H1 (cell line): ENCODE measurements at regions not wholly inside any gene's neighbourhood (a gene's known extent, or its start where the extent isn't known, plus 50 kb on each side); places are given as distances from the start of the nearest gene placed in this dataset.
"Not testable (repeated sequence)": the region's sequence is repeated elsewhere in the genome, so short reads cannot be mapped to it uniquely, and the experiment has no call there.

Experiments used
- CTCF ChIA-PET: fragments of 300-600 bp; sonication (Branson Sonifier 250); formaldehyde crosslinking; loops from one replicate; lab custom pipeline; 2021; ENCODE audit not compliant: partially characterized antibody; lab: Charles Lee
- POLR2A ChIA-PET: fragments of 300-600 bp; sonication (Branson Sonifier 250); formaldehyde crosslinking; loops from one replicate; lab custom pipeline; 2021; ENCODE audit warnings: inconsistent platforms; ENCODE audit not compliant: partially characterized antibody; lab: Charles Lee
- DNase-seq, 2 experiments: peaks; one replicate each; pipeline versions ENCODE4 v3.0.0 to v3.0.0-alpha.2; 2010 to 2022; ENCODE audit warnings: low spot score in 2 of 2, low read depth in 1 of 2, mixed read lengths in 1 of 2
- FAIRE-seq: peaks from 2 replicates; lab custom pipeline; 2011; peaks lifted over from hg19 to GRCh38; lab: Jason Lieb, UNC
- H2AFZ ChIP-seq: 2 replicates; pipeline ENCODE4 v1.8.1; 2012; ENCODE audit warnings: low read length, inconsistent platforms
- H2AK5ac ChIP-seq: 2 replicates; pipeline ENCODE4 v1.6.1; 2013; ENCODE audit warnings: low read depth, low read length
- H2BK120ac ChIP-seq: replicated peaks from 2 replicates; pipeline ENCODE3; 2013; ENCODE audit warnings: low read depth, low read length, inconsistent platforms
- H2BK12ac ChIP-seq: 2 replicates; pipeline ENCODE4 v1.6.1; 2013; ENCODE audit warnings: low read depth, low read length
- H2BK15ac ChIP-seq: 2 replicates; pipeline ENCODE4 v1.6.1; 2013; ENCODE audit warnings: low read length
- H2BK20ac ChIP-seq: 2 replicates; pipeline ENCODE4 v1.6.1; 2013; ENCODE audit warnings: low read length
- H2BK5ac ChIP-seq: 2 replicates; pipeline ENCODE4 v1.6.1; 2013; ENCODE audit warnings: low read depth, low read length
- H3K14ac ChIP-seq: 2 replicates; pipeline ENCODE4 v1.6.1; 2013; ENCODE audit warnings: inconsistent platforms; ENCODE audit not compliant: insufficient read length
- H3K18ac ChIP-seq: 2 replicates; pipeline ENCODE4 v1.6.1; 2013; ENCODE audit warnings: low read length; ENCODE audit errors: extremely low read depth
- H3K23ac ChIP-seq: 2 replicates; pipeline ENCODE4 v1.6.1; 2013; ENCODE audit warnings: inconsistent platforms; ENCODE audit not compliant: insufficient read length
- H3K23me2 ChIP-seq: 2 replicates; pipeline ENCODE4 v1.6.1; 2013; ENCODE audit warnings: low read depth, low read length
- H3K27ac ChIP-seq: 2 replicates; pipeline ENCODE4 v1.6.1; 2011; ENCODE audit warnings: low read depth, low read length, inconsistent platforms
- H3K27me3 ChIP-seq, 4 experiments: replicated peaks in 1 of 4; 1 replicate in 1 of 4; 2 replicates in 3 of 4; pipeline versions ENCODE4 v1.6.1 to v1.8.1; 2011 to 2013; ENCODE audit warnings: low read length in 3 of 4, mild to moderate bottlenecking in 3 of 4, inconsistent platforms in 2 of 4, mixed read lengths in 2 of 4, moderate library complexity in 1 of 4; ENCODE audit not compliant: control insufficient read depth in 3 of 4, insufficient read depth in 3 of 4; ENCODE audit errors: extremely low read depth in 1 of 4
- H3K36me3 ChIP-seq, 4 experiments: 2 replicates each; pipeline versions ENCODE4 v1.6.1 to v1.8.1; 2011 to 2013; ENCODE audit warnings: mild to moderate bottlenecking in 4 of 4, low read length in 3 of 4, moderate library complexity in 2 of 4, control low read depth in 1 of 4, inconsistent platforms in 1 of 4; ENCODE audit not compliant: insufficient read depth in 4 of 4, control insufficient read depth in 2 of 4
- H3K4ac ChIP-seq: replicated peaks from 2 replicates; pipeline ENCODE3; 2013; ENCODE audit warnings: low read length, low read depth, mixed read lengths, inconsistent platforms; ENCODE audit not compliant: insufficient read length
- H3K4me1 ChIP-seq, 4 experiments: replicated peaks in 1 of 4; 1 replicate in 1 of 4; 2 replicates in 3 of 4; pipeline versions ENCODE4 v1.6.1 to v1.8.1; 2011 to 2013; ENCODE audit warnings: low read length in 3 of 4, inconsistent platforms in 2 of 4, mixed read lengths in 1 of 4; ENCODE audit not compliant: insufficient read depth in 4 of 4, control insufficient read depth in 3 of 4
- H3K4me2 ChIP-seq, 2 experiments: 2 replicates each; pipeline versions ENCODE4 v1.6.1 to v1.8.1; 2011 to 2013; ENCODE audit warnings: low read depth in 2 of 2, low read length in 2 of 2, control low read depth in 1 of 2, inconsistent platforms in 1 of 2, mild to moderate bottlenecking in 1 of 2; ENCODE audit not compliant: insufficient read depth in 1 of 2
- H3K4me3 ChIP-seq, 4 experiments: fragments of 200-600, 300-600 bp in 1 of 4; sonication (generic), shearing (Covaris generic), sonication (Bioruptor Twin) in 1 of 4; 2 replicates each; pipeline versions ENCODE4 v1.5.1 to v1.8.1; 2011 to 2016; ENCODE audit warnings: low read length in 4 of 4, low read depth in 3 of 4, control low read depth in 2 of 4, inconsistent platforms in 2 of 4, mild to moderate bottlenecking in 2 of 4, mixed read lengths in 1 of 4, moderate library complexity in 1 of 4; ENCODE audit not compliant: insufficient read depth in 2 of 4; ENCODE audit errors: extremely low read depth in 1 of 4
- H3K56ac ChIP-seq: replicated peaks from 2 replicates; pipeline ENCODE3; 2013; ENCODE audit warnings: low read depth, mild to moderate bottlenecking, mixed read lengths, low read length, inconsistent platforms; ENCODE audit not compliant: insufficient read length
- H3K79me1 ChIP-seq: 2 replicates; pipeline ENCODE4 v1.6.1; 2013; ENCODE audit warnings: low read depth, low read length, control low read depth
- H3K79me2 ChIP-seq, 2 experiments: 2 replicates each; pipeline versions ENCODE4 v1.6.1 to v1.8.1; 2012 to 2013; ENCODE audit warnings: low read length in 2 of 2, mild to moderate bottlenecking in 2 of 2, inconsistent platforms in 1 of 2; ENCODE audit not compliant: insufficient read depth in 2 of 2, control insufficient read depth in 1 of 2
- H3K9ac ChIP-seq, 4 experiments: replicated peaks in 1 of 4; 1 replicate in 1 of 4; 2 replicates in 3 of 4; pipeline versions ENCODE4 v1.6.1 to v1.8.1; 2011 to 2013; ENCODE audit warnings: low read depth in 3 of 4, low read length in 3 of 4, control low read depth in 2 of 4, mild to moderate bottlenecking in 2 of 4, moderate library complexity in 2 of 4, inconsistent platforms in 1 of 4; ENCODE audit errors: extremely low read depth in 1 of 4
- H3K9me3 ChIP-seq, 2 experiments: 2 replicates each; pipeline versions ENCODE4 v1.6.1 to v1.8.1; 2012 to 2013; ENCODE audit warnings: mild to moderate bottlenecking in 2 of 2, moderate library complexity in 2 of 2, control low read depth in 1 of 2, inconsistent platforms in 1 of 2, low read depth in 1 of 2, low read length in 1 of 2, mixed read lengths in 1 of 2; ENCODE audit not compliant: insufficient read depth in 2 of 2
- H4K20me1 ChIP-seq, 2 experiments: replicated peaks in 1 of 2; 2 replicates each; pipeline versions ENCODE3 to v1.8.1; 2011 to 2013; ENCODE audit warnings: inconsistent platforms in 2 of 2, low read length in 2 of 2, mild to moderate bottlenecking in 1 of 2; ENCODE audit not compliant: insufficient read depth in 2 of 2, control insufficient read depth in 1 of 2
- H4K5ac ChIP-seq: 2 replicates; pipeline ENCODE4 v1.6.1; 2013; ENCODE audit warnings: low read length, low read depth, mixed read lengths, inconsistent platforms; ENCODE audit not compliant: insufficient read length
- H4K8ac ChIP-seq: 2 replicates; pipeline ENCODE4 v1.8.0; 2013; ENCODE audit warnings: mild to moderate bottlenecking, moderate library complexity, low read length, inconsistent platforms; ENCODE audit not compliant: insufficient read depth; ENCODE audit errors: extremely low read depth
- H4K91ac ChIP-seq: replicated peaks from 2 replicates; pipeline ENCODE3; 2013; ENCODE audit warnings: low read length, mixed read lengths, inconsistent platforms; ENCODE audit not compliant: insufficient read length
- WGBS, 2 experiments: shearing (Covaris generic) in 1 of 2; methylation state at CpG; one replicate each; pipeline versions ENCODE4 v1.1.6 to v1.1.7; 2013 to 2015; ENCODE audit warnings: low lambda C conversion rate in 2 of 2, mixed read lengths in 2 of 2, inconsistent platforms in 1 of 2, low coverage in 1 of 2, missing lambda C conversion rate in 1 of 2; ENCODE audit not compliant: insufficient replicate concordance in 2 of 2, insufficient coverage in 1 of 2, insufficient read length in 1 of 2; ENCODE audit errors: extremely low coverage in 1 of 2, missing lambda C conversion rate in 1 of 2; 5-methylcytosine and 5-hydroxymethylcytosine counted together

- H3K4me2 ChIP-seq = not testable (repeated sequence)
- peak; percentile 73 for FAIRE-seq
Observed at GRCh38 chr2:90093571-90094270, 1402.2 kb downstream of the RPIA start.

GRCh38 chr2:90097617-90098016, 1406.1 kb downstream of the RPIA start:
- H2BK20ac ChIP-seq, H4K91ac ChIP-seq, H4K5ac ChIP-seq, H3K56ac ChIP-seq, H3K23me2 ChIP-seq, H3K9ac ChIP-seq, DNase-seq, H3K79me1 ChIP-seq, H2BK15ac ChIP-seq, POLR2A ChIA-PET, H2AK5ac ChIP-seq, H2BK5ac ChIP-seq, H4K8ac ChIP-seq, H3K18ac ChIP-seq, H3K4me2 ChIP-seq, H3K4me3 ChIP-seq, H3K4ac ChIP-seq, H4K20me1 ChIP-seq, H2BK120ac ChIP-seq, CTCF ChIA-PET, H3K79me2 ChIP-seq, H3K27ac ChIP-seq, H3K4me1 ChIP-seq, H3K14ac ChIP-seq, H3K23ac ChIP-seq, H3K36me3 ChIP-seq, H3K27me3 ChIP-seq, H2AFZ ChIP-seq, H3K9me3 ChIP-seq, H2BK12ac ChIP-seq: not testable (repeated sequence)
- 55% methylated on average over 3 of the region's 4 CpGs; no CpG with 5 or more reads in 1 of the 2 experiments for WGBS, 2 experiments
- FAIRE-seq = peak; percentile 19

More at GRCh38 chr2:90093571-90094270, 1402.2 kb downstream of the RPIA start:
- H2BK5ac ChIP-seq, H3K27me3 ChIP-seq, H2BK15ac ChIP-seq, H2AK5ac ChIP-seq, H3K36me3 ChIP-seq, DNase-seq, H4K91ac ChIP-seq, H3K23ac ChIP-seq, H3K4me1 ChIP-seq, H2BK20ac ChIP-seq, H2AFZ ChIP-seq, H4K5ac ChIP-seq, H4K20me1 ChIP-seq, H3K79me2 ChIP-seq, H3K23me2 ChIP-seq, H3K14ac ChIP-seq, H3K4me3 ChIP-seq, H4K8ac ChIP-seq, H2BK120ac ChIP-seq, H2BK12ac ChIP-seq, H3K18ac ChIP-seq, CTCF ChIA-PET, H3K9ac ChIP-seq, POLR2A ChIA-PET, H3K79me1 ChIP-seq, H3K27ac ChIP-seq, H3K4ac ChIP-seq, H3K9me3 ChIP-seq, H3K56ac ChIP-seq: not testable (repeated sequence)
- 75% methylated on average over 3 of the region's 4 CpGs; no CpG with 5 or more reads in 1 of the 2 experiments for WGBS, 2 experiments
